Thyroid gland (tissue), 4 donors: ENCODE measurements at regions not wholly inside any gene's neighbourhood (a gene's known extent, or its start where the extent isn't known, plus 50 kb on each side); places are given as distances from the start of the nearest gene placed in this dataset.

Experiments used
- POLR2A ChIP-seq, 2 donors: fragments of 450-650 bp; IDR thresholded peaks; one replicate each; pipeline ENCODE4 v1.6.1; 2017; ENCODE audit warnings: antibody characterized with exemption in 2 of 2, mild to moderate bottlenecking in 2 of 2, moderate library complexity in 1 of 2
- TF ChIP-seq, protein P1 (sequence below), 6 experiments: fragments of 200-600 bp in 3 of 6; fragments of 450-650 bp in 3 of 6; sonication (generic) in 3 of 6; IDR thresholded peaks; one replicate each; pipeline ENCODE4 v1.5.1; 2016 to 2019; ENCODE audit warnings: antibody characterized with exemption in 6 of 6, mild to moderate bottlenecking in 2 of 6, inconsistent platforms in 1 of 6, moderate library complexity in 1 of 6

DNA sequence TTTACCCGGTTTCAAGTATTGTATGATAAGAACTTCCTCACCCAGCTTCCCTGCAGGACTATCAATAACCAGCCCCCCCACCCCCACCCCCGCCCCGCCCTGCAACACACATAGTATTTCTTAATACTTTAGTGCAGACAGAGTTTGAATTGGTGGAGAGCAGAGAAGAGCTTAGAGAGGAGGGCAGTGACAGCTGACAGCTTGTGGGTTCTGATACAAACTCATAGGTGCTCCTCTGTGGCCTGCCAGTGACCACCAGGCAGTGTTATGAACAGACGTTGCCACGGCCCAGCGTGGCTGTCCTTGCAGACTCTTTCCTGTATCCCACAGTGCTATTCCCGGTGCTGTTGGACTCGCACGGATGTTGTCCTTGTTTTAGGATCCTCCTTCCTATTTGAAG is 186.9 kb upstream of the ADO start:
- TF ChIP-seq, protein P1, sequence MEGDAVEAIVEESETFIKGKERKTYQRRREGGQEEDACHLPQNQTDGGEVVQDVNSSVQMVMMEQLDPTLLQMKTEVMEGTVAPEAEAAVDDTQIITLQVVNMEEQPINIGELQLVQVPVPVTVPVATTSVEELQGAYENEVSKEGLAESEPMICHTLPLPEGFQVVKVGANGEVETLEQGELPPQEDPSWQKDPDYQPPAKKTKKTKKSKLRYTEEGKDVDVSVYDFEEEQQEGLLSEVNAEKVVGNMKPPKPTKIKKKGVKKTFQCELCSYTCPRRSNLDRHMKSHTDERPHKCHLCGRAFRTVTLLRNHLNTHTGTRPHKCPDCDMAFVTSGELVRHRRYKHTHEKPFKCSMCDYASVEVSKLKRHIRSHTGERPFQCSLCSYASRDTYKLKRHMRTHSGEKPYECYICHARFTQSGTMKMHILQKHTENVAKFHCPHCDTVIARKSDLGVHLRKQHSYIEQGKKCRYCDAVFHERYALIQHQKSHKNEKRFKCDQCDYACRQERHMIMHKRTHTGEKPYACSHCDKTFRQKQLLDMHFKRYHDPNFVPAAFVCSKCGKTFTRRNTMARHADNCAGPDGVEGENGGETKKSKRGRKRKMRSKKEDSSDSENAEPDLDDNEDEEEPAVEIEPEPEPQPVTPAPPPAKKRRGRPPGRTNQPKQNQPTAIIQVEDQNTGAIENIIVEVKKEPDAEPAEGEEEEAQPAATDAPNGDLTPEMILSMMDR (IDR thresholded peaks at IDR 0.05), result no peak
- TF ChIP-seq POLR2A (IDR thresholded peaks at IDR 0.05), result no peak
